ENCODE measurements at regions not wholly inside any gene's neighbourhood (a gene's known extent, or its start where the extent isn't known, plus 50 kb on each side); places are given as distances from the start of the nearest gene placed in this dataset.

DNA sequence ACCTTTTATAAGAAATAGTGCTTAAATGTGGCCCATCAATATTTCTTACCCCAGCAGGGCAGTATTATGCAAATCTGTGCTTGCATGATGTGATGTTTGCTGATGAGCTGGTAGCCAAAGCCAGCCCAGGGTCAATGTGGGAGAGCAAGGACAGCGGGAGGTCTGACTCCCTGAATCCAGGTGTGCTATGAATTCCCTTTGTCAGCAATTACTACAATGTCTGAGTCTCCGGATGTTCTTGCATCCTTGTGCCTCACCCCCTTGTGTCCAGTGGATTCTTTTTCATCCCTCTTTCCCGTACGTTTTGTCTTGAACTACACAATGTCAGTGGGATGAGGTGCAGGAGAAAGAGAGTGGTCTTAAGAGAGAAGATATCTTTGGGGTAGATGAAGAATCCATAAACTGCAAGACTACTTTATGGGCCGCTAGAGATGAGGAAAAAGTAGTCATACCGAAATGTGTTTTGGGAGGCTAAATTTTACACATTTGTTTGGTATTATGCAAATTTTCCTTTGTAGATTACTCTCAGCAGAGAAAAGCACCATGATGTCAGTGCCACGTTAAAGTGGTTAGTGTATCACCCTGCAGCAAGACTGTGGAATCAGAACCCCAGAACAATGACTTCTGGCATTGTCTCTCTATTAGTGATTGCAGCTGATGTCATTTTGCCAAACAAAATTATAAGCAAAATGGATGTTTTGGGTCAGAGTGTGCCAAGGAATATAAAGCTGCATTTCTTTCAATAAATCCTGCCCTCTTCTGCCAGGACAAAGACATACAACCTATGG lies 53.5 kb upstream of the TSHZ3 start:
- intact Hi-C loops (cut with DNase I) = no loop called here
- DNase-seq = peak in 1 of 10 donors; percentile 8

DNA sequence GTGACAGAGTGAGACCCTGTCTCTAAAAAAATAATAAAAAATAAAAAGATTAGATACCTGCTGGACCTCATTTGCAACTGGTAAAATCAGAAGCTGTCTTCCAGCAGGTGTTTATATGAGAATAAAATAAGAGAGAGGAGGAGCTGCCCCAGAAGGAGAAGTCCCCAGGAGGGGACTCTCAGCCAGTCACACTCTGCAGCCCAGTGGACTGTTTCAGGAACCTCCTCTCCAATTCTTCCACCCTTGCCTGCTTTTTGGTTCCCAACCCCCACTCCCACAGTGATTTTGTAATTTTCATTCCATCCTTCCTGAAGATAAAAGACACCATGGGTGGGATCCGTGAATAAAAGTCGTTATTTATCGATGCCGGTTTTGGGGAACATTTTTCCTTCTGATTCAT lies 56.9 kb upstream of the TSHZ3 start:
- intact Hi-C loops (cut with DNase I) = no loop called here
- no peak for DNase-seq

DNA sequence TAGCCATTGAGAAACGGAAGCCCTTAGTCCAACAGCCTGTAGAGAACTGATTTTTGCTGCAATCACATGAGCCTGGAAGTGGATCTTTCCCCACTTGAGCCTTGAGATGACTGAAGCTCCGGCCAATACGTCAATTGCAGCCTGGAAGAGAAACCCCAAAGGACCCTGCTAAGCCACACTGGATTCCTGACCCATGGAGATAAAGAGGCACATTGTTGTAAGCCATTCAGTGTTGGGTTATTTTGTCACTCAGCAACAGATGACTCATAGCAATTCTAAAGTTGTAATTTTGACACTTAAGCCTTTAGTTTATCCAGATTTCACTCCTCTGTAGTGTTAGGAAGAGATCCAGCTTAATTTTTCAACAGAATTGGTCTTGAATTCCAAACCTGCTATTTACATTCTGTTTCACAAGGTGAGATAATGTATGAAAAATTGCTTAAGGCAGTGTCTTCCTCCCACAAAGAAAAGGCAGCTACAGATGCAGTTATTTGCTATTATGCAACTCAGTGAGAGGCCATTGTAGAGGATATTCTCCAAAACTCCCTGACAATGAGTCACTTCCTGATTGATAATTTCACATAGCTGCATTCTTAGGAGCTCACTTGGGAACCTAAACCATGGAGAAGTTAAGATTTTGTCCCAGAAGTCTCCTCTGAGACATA lies 59.4 kb upstream of the TSHZ3 start:
- intact Hi-C loops (cut with DNase I) = no loop called here
- DNase-seq = no peak

DNA sequence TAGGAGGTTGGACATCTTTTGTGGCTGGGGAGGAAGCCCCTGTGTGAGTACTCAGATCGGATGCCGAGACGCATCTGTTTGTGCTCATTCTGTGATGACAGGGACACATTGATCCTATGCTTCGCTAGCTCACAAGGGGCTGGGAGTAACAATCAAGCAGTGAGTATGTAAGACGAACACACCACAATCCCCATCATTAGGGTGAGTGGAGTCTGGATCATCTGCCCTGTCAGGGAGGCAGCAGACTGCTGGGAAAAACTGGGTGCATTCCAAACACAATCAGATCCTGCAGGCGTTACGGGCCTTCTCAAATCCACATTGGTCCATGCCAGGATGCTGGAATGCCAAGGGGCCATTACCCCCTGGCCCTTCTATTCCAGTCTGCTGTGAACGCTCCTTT lies 64.1 kb upstream of the TSHZ3 start:
- DNase-seq = no peak
- intact Hi-C loops (cut with DNase I) = no loop called here

DNA sequence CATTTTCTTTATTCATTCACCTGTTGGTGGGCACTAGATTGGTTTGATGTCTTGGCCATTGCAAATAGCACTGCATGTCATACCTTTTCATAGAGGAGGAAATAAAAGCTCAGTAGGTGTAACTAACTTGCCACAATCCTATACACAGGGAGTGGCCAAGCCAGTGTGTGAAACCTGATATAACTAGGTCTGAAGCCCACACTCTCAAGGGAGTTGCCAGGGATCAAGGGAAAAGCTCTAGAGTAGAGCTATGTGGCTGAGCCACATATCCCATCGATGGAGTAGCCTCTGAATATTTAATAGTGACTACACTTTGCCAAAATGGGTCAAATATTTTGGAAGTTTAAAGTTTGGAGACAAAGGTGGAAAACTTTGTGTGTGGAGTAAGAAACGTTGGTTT lies 66.1 kb upstream of the TSHZ3 start:
- no peak for DNase-seq
- intact Hi-C loops (cut with DNase I) = no loop called here

DNA sequence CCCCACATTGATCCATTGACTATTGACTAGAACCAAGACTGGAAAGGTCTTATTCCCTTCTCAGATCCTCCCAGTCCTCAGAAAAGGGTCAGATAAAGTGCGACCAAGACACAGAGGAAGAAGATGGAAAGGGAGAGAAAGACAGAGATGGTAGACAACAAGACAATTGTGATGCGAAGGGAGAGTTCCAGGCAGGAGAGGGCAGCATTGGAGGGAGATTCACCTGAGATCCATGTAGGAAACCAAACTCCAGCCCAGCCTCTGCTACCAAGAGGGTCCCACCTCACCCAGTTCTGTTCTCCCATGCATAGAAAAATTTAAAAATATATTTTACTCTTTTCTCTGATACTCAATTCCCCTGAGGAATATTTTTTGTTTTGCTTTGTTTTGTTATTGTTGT lies 67.3 kb upstream of the TSHZ3 start:
- DNase-seq = no peak
- intact Hi-C loops (cut with DNase I) = no loop called here

DNA sequence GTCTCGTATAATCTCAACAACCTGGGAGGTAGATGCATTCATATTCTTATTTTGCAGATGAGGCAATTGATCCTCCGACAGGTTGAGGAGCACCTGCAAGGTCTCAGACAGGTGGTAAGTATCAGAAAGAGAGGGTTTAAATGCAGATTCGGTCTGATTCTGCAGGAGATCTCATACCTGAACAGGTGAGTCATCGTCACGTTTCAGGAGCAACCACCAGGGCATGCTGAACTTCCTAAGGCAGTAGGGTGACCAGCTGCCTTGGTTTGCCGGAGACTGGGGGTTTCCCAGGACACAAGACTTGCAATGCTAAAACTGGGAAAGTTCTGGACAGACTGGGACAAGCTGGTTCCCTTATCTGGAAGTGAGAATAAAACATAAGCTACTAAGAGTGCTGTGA lies 68.8 kb upstream of the TSHZ3 start:
- DNase-seq = no peak
- intact Hi-C loops (cut with DNase I) = no loop called here

DNA sequence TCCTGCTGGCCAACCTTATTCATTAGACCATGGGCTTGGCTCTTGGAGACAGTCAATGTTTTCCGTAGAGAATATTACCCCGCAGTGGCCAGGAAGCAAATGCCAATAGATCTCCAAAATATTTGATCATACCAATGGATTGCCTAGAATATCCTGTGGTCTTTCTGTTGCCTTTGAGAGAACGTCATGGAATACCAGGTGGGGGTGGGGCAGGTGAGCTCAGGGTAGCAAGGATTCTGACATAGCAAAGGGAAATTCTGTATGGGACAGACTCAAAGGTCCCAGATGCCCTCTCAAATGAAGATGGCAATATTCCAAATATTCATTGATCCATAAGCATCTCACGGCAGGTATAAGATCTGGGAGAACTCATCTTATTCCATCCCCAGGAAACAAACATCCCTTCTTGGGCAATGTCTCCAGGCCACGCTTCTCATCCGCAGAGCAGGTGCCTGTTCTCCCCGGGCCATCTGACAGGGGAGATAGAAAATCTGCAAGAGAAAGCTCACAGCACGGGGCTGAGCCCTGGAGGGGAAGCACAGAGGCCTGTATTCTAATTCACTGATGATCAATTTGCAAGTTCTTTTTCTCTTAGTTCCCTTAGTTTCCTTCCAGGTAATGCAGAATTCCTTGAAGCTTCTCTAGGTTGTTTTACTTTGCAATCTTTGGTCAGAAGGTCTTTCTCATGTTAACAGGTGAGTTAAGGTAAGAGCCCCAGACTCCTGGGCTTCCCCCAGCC lies 69.6 kb upstream of the TSHZ3 start:
- DNase-seq = no peak
- intact Hi-C loops (cut with DNase I) = no loop called here

DNA sequence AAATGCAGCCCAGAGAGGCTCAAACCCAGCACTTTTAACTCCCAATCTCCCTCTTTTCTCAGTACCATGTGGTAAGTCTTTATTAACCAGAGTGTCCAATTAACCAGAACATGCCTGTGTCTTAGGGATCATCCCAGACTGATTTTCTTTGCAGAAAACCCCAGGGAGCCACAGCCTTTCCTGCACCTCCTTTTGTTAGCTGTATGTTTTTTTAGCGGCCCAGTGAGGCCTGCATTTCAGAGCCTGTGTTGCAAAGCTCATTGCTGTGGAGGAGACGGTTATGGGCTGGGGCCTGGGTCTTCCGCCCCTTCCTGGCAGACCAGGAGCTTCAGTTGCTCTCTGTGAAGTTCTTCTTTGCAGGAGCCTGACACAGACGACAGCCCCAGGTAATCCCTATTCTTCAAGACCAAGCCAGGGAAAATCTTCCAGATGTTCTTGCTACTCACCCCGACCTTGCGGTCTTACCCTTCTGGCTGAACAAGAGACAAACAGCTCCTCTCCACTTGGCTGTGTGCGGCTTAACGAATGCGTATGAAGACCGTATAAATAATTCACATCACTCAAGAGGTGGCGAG lies 70.7 kb upstream of the TSHZ3 start:
- intact Hi-C loops (cut with DNase I) = no loop called here
- DNase-seq = no peak

DNA sequence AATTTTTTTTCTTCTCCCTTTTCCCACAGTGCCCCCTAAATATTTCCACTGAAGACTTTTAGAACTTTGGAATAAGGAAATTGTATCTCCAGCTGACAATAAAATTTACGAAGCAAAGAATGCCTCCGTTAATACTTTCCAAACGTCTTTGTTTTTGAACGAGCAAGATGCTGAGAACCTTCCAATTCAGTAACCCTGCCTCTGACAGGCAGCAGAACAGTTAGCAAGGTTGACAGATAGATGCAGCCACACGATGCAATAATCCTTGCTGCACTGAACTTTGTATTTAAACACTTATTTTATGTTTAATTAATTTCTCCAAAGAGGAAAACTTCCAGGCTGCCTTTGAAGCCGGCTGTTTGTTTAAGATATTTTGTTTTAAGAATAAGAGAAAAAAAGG lies 71.8 kb upstream of the TSHZ3 start:
- no peak for DNase-seq
- intact Hi-C loops (cut with DNase I) = no loop called here

DNA sequence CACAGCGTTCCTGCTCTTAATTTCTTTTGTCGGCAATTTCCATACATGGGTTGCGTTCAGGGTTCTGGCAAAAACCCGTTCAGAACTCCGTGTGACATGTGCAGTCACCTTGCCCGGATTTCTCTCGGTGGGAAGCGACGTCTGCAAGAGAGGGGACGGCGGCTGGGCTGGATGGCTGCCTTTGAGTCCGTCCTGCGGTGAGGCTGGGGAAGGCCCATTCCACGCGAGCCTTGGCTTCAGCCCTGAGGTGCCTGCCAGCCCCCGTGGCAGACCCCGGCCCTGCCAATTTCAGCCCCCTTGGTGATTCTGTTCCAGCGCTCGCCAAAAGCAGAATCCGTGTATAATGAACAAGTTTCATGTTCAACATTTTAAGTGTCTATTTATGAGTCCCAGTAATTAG lies 72.6 kb upstream of the TSHZ3 start:
- DNase-seq = peak in 1 of 10 donors; percentile 78
- intact Hi-C loops (cut with DNase I) = no loop called here

DNA sequence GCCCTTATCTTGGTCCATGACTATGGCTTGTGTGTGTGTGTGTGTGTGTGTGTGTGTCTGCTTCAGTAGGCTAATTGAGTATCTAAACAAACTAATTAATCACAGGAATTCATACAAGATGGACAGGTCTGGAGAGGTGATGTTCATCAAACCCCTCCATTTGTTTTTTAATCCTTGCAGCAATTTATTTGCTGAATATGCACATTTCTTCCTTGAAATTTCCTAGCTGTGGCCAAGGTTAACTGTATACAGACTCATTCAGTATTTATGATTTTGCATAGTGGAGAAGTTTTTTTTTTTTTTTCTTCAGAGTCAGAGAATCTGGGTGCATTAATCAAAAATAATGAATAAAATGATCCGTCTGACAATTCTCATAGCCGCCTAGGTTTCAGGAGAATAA lies 74.7 kb upstream of the TSHZ3 start:
- intact Hi-C loops (cut with DNase I) = no loop called here
- no peak for DNase-seq

DNA sequence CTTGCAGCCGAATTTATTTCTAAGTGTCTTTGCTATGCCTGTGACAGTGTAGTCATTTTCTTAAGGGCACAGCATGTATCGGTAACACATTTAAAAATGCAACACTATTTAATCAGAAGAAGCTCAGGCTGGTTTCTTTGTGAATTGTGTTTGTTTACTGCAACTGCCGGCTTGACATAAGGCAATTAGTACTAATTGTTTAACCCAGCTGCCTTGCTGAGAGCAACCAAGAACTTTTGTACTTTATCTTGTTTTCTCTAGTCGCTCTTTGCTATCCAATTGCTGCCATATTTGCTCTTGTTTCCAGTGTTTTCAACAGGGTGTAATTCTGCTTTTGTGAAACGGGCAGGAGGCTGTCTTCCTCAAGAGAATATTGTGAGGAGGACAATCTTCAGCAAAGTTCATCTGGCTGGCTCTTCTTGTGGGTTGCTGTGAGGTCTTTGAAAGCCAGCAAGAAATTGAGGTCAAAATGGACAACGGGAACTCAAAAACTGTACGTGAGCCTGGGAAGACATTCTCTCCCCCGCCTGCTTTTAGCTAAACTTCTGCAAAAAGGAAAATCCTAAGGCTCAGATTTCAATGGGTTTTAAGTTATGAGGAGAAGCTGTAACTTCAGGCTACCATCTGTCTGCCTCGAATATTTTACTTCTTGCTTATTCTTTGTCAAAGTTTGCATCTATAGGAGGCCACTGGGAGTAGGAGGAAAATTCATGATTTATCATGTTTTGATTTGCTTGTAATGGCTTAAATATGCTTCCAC lies 75.8 kb upstream of the TSHZ3 start:
- DNase-seq = no peak
- intact Hi-C loops (cut with DNase I) = no loop called here

DNA sequence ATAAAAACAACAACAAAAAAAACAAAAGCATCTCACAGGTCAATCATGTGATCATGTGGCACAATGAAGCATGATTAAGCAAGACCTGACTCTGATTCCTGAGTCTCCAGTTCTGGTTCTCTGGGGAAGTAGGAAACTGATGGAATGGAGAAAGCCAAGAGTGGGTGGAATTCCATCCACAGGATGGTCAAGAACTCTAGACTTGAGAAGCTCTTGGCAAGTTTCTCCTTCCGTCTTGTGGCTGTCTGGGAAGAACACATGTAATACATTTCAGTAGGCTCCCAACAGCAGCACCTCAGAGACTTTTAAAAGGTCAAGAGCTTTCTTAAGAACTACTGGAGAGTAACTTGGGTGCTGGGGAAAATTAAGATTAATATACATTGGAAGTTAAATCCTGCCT lies 78.6 kb upstream of the TSHZ3 start:
- no peak for DNase-seq
- intact Hi-C loops (cut with DNase I) = no loop called here

DNA sequence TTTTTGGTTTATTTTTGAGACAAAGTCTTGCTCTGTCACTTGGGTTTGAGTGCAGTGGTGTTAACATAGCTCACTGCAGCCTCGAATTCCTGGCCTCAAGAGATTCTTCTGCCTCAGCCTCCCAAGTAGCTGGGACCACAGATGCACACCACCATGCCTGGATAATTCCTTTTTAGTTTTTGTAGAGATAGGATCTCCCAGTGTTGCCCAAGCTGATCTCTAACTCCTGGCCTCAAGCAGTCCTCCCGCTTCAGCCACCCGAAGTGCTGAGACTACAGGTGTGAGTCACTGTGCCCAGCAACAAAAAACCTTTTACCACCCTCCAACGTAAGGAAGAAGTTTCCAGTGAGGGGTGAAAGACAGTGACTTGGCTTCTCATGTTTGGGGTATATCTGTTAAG lies 81.1 kb upstream of the TSHZ3 start:
- intact Hi-C loops (cut with DNase I) = no loop called here
- DNase-seq = no peak

DNA sequence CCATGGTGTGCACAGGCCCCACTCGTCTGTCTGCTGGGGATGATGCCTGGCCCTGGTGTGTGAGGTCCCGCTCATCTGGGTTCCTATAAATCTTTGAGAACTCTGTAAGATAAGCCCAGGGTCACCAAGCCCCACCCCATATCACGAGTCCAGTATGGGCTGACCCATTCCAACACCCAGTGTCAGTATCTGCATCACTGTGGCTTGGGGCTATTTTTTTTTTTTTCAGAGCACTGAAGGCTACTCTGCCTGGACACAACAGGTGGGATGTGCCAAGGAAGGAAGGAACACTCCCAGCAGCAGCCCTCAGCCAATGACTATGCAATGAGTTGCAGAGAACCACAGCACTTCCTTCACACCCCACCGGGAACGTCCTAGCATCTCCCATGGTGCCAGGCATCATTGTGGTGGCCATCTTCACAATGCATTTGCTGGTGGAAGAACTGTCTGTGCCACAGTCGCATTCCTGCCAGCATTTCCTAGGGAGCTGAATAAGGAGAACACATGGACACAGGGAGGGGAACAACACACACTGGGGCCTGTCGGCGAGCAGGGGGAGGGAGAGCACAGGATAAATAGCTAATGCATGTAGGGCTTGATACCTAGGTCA lies 83.1 kb upstream of the TSHZ3 start:
- intact Hi-C loops (cut with DNase I) = no loop called here
- no peak for DNase-seq

DNA sequence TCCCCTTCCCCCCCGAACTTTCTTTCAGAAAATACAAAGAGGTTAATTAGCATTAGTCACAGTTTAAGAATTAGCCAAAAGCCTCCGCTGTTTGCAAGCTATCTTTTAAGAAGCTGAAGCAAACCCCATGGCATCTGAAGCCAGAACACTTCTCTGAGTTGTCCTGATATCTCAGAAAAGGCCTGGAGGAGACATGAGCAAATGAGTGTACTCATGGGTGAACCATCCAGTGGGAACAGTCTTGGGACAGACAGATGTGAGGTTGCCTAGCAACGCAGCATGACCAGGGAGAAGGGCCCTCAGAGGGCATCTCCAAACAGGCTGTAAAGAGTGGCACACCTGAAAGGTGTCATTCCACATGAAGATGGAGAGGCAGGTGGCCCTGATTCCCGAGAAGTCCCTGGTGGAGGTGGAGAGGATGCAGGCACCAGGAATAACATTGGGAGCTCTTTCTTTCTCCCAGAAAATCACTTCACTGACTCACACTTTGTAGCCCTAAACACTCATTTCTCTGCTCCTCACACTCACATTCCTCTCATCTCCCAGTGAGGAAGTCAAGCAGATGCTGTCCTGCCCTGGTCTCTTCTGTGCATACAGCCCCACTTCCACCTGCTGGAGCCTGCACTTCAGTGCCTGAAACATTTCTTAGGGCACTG lies 87.0 kb upstream of the TSHZ3 start:
- no peak for DNase-seq
- intact Hi-C loops (cut with DNase I) = no loop called here

DNA sequence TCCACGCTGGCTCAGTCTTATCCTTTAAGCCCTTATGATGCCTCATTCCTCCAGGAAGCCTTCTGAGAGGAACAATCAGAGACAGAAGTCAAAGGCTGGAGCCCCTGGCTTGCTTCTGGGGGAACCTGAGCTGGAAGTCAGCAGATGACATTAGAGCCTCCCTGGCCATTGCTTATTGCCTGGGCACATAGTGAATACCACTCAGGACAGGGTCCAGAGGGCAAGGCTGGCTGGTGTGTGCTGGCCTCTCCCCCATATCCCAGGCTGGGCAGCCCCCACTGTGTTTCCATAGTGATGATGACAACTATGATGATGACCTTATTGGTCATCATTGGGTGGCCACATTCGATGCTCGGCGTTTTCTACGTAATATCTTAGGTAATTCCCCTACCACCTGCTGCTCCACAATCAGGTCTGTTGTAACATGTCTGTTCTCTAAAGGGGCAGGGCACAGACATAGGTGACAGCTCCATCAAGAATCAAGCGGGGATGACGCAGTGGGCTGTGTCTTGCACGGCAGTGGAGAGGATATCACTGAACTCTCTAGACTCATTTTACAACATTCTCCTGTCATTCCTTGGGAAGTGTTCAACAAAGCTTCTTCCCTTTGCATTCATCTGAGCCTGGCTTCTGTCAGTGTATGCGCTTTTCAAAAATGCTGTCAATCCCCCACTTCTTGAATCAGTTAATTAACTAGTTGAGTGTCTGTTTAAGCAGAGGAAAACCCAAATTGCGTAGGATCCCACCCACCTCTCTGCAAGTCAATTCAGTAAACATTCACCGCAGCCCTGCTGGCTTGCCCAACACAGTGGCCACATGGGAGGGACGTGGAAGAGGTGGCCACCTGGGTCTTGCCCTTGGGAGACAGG lies 89.4 kb upstream of the TSHZ3 start:
- no peak for DNase-seq
- intact Hi-C loops (cut with DNase I) = no loop called here

DNA sequence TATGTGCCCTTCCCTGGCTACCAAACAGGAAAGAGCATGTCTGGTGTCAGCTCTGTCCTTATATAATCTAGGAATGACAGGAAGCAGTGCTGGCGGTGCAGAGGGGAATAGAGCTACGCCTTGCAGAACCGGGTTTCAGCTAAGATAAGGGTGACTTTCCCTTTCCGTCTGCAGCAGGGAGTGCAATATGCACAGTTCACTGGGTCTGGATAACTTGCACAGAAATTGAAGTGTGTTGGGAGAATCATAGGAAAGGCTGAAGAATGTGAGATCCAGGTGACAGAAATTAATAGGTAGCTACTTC lies 90.0 kb upstream of the TSHZ3 start:
- intact Hi-C loops (cut with DNase I) = no loop called here
- no peak for DNase-seq

Data from posterior cingulate gyrus (tissue), 11 donors.